ENCODE measurements at regions not wholly inside any gene's neighbourhood (a gene's known extent, or its start where the extent isn't known, plus 50 kb on each side); places are given as distances from the start of the nearest gene placed in this dataset.

DNA sequence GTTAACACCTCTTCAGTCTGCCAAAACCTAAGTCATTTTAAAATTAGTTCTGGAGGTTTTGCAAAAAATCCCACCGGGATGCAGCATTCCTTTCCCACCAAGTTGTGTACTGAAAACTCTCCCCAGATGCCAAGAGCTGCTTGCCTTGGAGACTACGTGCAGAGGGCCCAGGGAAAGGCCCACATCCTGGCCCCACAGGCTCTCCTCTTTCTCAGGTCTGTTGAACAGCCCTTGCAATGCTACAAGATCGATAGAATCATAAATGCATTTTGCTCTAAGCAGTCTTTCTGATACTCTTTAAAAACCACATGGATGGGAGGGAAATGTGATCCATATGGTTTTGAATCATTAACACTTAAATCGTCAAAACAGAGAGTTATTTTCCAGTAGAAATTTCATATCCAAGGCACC, 126.7 kb upstream of the ZMIZ1 start:
- H3K4me1 Mint-ChIP-seq (ENCODE audit: unreplicated experiment) = peaks cover 54% of the 10 kb centered on the region
- TF ChIP-seq, protein P1, sequence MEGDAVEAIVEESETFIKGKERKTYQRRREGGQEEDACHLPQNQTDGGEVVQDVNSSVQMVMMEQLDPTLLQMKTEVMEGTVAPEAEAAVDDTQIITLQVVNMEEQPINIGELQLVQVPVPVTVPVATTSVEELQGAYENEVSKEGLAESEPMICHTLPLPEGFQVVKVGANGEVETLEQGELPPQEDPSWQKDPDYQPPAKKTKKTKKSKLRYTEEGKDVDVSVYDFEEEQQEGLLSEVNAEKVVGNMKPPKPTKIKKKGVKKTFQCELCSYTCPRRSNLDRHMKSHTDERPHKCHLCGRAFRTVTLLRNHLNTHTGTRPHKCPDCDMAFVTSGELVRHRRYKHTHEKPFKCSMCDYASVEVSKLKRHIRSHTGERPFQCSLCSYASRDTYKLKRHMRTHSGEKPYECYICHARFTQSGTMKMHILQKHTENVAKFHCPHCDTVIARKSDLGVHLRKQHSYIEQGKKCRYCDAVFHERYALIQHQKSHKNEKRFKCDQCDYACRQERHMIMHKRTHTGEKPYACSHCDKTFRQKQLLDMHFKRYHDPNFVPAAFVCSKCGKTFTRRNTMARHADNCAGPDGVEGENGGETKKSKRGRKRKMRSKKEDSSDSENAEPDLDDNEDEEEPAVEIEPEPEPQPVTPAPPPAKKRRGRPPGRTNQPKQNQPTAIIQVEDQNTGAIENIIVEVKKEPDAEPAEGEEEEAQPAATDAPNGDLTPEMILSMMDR (IDR thresholded peaks at IDR 0.05) = no peak

DNA sequence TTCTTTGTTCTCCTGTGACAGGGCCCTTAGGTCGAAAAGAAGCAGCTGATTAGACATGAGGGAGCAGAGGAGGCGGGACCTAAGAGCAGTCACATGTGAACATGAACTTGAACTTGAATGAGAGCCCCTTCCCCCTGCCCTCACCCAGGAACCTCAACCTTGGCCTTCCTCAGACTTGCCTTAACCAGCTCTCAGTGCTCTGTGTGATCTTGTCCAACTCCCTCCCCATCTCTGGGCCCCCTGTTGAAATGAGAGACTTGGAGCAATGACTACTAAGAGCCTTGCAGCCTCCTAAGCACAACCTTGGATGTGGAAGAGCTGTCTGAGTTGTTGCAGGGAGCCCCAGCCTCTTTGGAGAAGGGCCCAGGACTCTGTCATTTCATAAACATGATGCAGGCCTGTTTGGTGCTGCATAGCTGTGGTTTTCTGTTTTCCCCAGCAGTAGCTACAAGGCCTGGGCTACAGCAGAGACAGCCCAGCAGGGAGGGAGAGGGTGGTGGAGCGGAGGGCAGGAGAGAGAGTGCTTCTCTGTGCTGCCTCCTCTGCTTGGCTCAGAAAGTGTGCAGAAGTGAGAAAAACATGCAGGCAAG, 123.9 kb upstream of the ZMIZ1 start:
- no peaks in the 10 kb centered on the region for H3K36me3 Mint-ChIP-seq (ENCODE audit: unreplicated experiment)
- no peak overlapping the region for H3K4me3 Mint-ChIP-seq (ENCODE audit: unreplicated experiment)
- H3K27ac Mint-ChIP-seq (ENCODE audit: unreplicated experiment) = peak overlapping the region; percentile 97
- H3K4me1 Mint-ChIP-seq (ENCODE audit: unreplicated experiment) = peaks cover 57% of the 10 kb centered on the region
- no peaks in the 10 kb centered on the region for H3K9me3 Mint-ChIP-seq (ENCODE audit: unreplicated experiment)
- TF ChIP-seq, protein P1 (IDR thresholded peaks at IDR 0.05) = peak; percentile 26
- DNase-seq (ENCODE audit: extremely low spot score, unreplicated experiment) = peak; percentile 87
- H3K27me3 Mint-ChIP-seq (ENCODE audit: unreplicated experiment) = no peaks in the 10 kb centered on the region

More for the DNA sequence above, 126.7 kb upstream of the ZMIZ1 start:
- Mint-ChIP-seq H3K27ac (ENCODE audit: unreplicated experiment) (no peak overlapping the region), H3K27me3 (ENCODE audit: unreplicated experiment) (no peaks in the 10 kb centered on the region), H3K9me3 (ENCODE audit: unreplicated experiment) (no peaks in the 10 kb centered on the region), H3K36me3 (ENCODE audit: unreplicated experiment) (no peaks in the 10 kb centered on the region), H3K4me3 (ENCODE audit: unreplicated experiment) (no peak overlapping the region)
- DNase-seq (ENCODE audit: extremely low spot score, unreplicated experiment) = no peak

DNA sequence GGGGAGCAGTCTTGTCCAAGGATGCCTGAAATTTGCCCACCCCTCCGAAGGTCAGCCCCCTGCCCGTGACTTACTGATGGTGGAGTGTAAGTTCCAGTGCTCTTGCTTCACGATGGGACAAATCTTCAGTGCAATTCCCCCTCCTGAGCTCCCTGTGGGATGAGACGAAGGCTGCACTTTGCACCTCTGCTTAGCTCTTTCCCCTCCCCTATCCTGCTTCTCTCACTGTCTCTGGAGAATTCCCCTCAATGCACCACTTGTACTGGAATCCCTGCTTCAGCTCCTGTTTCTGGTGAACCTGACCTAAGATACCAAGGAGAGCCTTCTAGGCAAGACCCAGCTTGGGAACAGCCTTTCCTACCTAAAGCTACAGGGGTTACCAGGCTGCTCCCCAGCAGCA, 122.9 kb upstream of the ZMIZ1 start:
- Mint-ChIP-seq H3K4me1 (ENCODE audit: unreplicated experiment) (peaks cover 57% of the 10 kb centered on the region), H3K27me3 (ENCODE audit: unreplicated experiment) (no peaks in the 10 kb centered on the region), H3K27ac (ENCODE audit: unreplicated experiment) (no peak overlapping the region), H3K4me3 (ENCODE audit: unreplicated experiment) (no peak overlapping the region), H3K36me3 (ENCODE audit: unreplicated experiment) (no peaks in the 10 kb centered on the region), H3K9me3 (ENCODE audit: unreplicated experiment) (no peaks in the 10 kb centered on the region)
- TF ChIP-seq, protein P1 (IDR thresholded peaks at IDR 0.05) = no peak
- no peak for DNase-seq (ENCODE audit: extremely low spot score, unreplicated experiment)

DNA sequence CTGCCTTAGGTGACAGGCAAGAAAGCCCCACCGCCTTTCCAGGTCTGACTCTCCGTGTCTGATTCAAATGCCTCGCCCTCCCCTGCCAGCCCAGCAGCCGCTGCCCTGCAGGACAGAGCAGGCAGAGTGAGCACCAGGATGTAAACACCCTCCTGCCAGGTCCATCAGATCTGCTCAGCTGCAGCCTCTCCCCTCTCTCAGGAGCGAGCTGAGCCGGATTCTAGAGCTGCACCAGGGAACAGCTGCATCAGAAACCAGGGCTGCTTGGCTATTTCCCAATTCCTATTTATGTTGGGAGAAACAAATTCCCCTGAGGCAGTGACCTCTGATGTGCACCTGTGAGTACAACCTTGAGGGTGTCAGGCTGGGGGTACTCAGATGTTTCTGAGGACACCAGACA, 121.5 kb upstream of the ZMIZ1 start:
- TF ChIP-seq, protein P1 (IDR thresholded peaks at IDR 0.05) = no peak
- H3K27me3 Mint-ChIP-seq (ENCODE audit: unreplicated experiment) = no peaks in the 10 kb centered on the region
- no peak overlapping the region for H3K4me3 Mint-ChIP-seq (ENCODE audit: unreplicated experiment)
- no peak for DNase-seq (ENCODE audit: extremely low spot score, unreplicated experiment)
- no peaks in the 10 kb centered on the region for H3K9me3 Mint-ChIP-seq (ENCODE audit: unreplicated experiment)
- H3K27ac Mint-ChIP-seq (ENCODE audit: unreplicated experiment) = no peak overlapping the region
- no peaks in the 10 kb centered on the region for H3K36me3 Mint-ChIP-seq (ENCODE audit: unreplicated experiment)
- peaks cover 51% of the 10 kb centered on the region for H3K4me1 Mint-ChIP-seq (ENCODE audit: unreplicated experiment)

DNA sequence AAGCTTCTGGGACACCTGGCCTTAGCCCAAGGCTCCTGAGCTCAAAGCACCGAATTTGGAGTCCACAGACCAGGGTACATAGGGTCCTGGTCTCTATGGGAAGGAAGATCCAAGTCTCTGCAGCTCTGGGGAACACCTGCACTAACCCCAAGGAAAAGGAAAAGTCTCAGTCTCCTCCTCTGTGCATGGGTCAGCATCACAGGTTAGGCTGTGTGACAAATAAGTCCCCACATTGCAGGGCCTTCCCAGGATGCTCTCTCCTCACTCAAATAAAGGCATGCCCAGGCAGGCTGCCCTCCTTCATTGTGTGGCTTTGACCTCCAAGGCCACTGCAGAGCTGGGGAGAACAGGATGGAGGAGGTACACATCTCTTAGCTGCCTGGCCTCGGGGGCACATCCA, 121.0 kb upstream of the ZMIZ1 start:
- H3K4me1 Mint-ChIP-seq (ENCODE audit: unreplicated experiment) = peaks cover 51% of the 10 kb centered on the region
- no peaks in the 10 kb centered on the region for H3K27me3 Mint-ChIP-seq (ENCODE audit: unreplicated experiment)
- no peaks in the 10 kb centered on the region for H3K36me3 Mint-ChIP-seq (ENCODE audit: unreplicated experiment)
- H3K9me3 Mint-ChIP-seq (ENCODE audit: unreplicated experiment) = no peaks in the 10 kb centered on the region
- H3K27ac Mint-ChIP-seq (ENCODE audit: unreplicated experiment) = no peak overlapping the region
- no peak for DNase-seq (ENCODE audit: extremely low spot score, unreplicated experiment)
- TF ChIP-seq, protein P1 (IDR thresholded peaks at IDR 0.05) = no peak
- no peak overlapping the region for H3K4me3 Mint-ChIP-seq (ENCODE audit: unreplicated experiment)
